ENCODE measurements at regions not wholly inside any gene's neighbourhood (a gene's known extent, or its start where the extent isn't known, plus 50 kb on each side); places are given as distances from the start of the nearest gene placed in this dataset.

DNA sequence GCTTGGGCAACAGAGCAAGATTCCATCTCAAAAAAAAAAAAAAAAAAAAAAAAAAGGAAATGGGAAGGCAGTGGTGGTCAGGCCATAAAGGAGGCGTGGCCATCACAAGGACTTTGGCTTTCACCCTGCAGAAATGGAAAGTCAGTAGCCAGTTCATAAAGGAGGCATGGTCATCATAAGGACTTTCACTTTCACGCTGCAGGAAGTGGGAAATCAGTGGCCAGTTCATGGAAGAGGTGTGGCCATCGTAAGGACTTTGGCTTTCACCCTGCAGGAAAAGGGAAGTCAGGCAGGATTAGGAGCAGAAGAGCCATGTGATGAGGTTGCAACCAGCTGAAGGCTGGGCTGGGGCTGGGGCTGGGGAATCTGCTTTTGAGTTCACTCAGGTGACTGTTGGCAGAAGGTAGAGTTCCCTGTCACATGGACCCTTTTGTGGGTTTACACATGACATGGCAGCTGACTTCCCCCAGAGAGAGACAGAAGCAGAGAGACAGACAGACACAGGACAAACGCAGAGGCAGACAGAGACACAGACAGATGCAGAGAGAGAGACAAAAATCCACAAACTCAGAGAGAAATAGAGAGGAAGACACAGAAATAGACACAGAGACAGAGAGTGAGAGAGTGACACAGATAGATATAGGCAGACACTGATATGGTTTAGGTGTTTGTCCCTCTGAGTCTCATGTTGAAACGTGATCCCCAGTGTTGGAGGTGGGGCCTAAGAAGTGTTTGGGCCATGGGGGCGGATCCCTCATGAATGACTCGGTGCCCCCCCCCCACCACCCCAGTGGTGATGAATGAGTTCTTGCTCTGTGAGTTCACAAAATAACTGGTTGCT lies 263.9 kb upstream of the KAZN start:
- dilution Hi-C loops (cut with MboI; ENCODE audit: extremely low pct_ligation_motif_present, low sequenced_read_pairs) = no loop called here
- H2AFZ ChIP-seq (ENCODE audit: control insufficient read depth, low read length) = no peak overlapping the region
- no peaks in the 10 kb centered on the region for H4K20me1 ChIP-seq (ENCODE audit: control insufficient read depth, extremely low read depth, insufficient read depth, low read length)
- no peaks in the 10 kb centered on the region for H3K79me2 ChIP-seq (ENCODE audit: control insufficient read depth, insufficient read depth, low read length)
- no peak overlapping the region for H3K4me3 ChIP-seq (ENCODE audit: control insufficient read depth in 2 of 3, extremely low read depth in 1 of 3, insufficient read depth in 2 of 3, low read depth in 1 of 3, low read length in 3 of 3)
- no peaks in the 10 kb centered on the region for H3K36me3 ChIP-seq (ENCODE audit: control insufficient read depth in 2 of 2, extremely low read depth in 1 of 2, insufficient read depth in 2 of 2, low read length in 2 of 2)
- H3K4me2 ChIP-seq (ENCODE audit: control insufficient read depth, extremely low read depth, insufficient read depth, low read depth, low read length) = no peak overlapping the region
- FAIRE-seq (no peak), DNase-seq (ENCODE audit: low read depth, low spot score) (no peak)
- H3K9me3 ChIP-seq (ENCODE audit: control insufficient read depth, low read depth, low read length) = no peaks in the 10 kb centered on the region
- H3K27me3 ChIP-seq (ENCODE audit: control insufficient read depth, extremely low read depth, insufficient read depth, low read length) = no peaks in the 10 kb centered on the region
- H3K27ac ChIP-seq (ENCODE audit: control insufficient read depth, insufficient read depth, low read length) = no peak overlapping the region
- no peaks in the 10 kb centered on the region for H3K9me1 ChIP-seq (ENCODE audit: control insufficient read depth, extremely low read depth, insufficient read depth, low read length)
- H3K4me1 ChIP-seq (ENCODE audit: control insufficient read depth, extremely low read depth, insufficient read depth, low read length) = peaks cover 16% of the 10 kb centered on the region
- H3K9ac ChIP-seq (ENCODE audit: control insufficient read depth, extremely low read depth, insufficient read depth, low read length) = no peak overlapping the region
- TF ChIP-seq, protein P1, sequence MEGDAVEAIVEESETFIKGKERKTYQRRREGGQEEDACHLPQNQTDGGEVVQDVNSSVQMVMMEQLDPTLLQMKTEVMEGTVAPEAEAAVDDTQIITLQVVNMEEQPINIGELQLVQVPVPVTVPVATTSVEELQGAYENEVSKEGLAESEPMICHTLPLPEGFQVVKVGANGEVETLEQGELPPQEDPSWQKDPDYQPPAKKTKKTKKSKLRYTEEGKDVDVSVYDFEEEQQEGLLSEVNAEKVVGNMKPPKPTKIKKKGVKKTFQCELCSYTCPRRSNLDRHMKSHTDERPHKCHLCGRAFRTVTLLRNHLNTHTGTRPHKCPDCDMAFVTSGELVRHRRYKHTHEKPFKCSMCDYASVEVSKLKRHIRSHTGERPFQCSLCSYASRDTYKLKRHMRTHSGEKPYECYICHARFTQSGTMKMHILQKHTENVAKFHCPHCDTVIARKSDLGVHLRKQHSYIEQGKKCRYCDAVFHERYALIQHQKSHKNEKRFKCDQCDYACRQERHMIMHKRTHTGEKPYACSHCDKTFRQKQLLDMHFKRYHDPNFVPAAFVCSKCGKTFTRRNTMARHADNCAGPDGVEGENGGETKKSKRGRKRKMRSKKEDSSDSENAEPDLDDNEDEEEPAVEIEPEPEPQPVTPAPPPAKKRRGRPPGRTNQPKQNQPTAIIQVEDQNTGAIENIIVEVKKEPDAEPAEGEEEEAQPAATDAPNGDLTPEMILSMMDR (optimal IDR thresholded peaks at IDR 0.05 in 1 of 3, IDR thresholded peaks at IDR 0.05 in 1 of 3, conservative IDR thresholded peaks at IDR 0.05 in 1 of 3; ENCODE audit: extremely low read depth in 1 of 3, insufficient read depth in 2 of 3, low read length in 3 of 3) = no peak
- TF ChIP-seq EZH2 (IDR thresholded peaks at IDR 0.05; ENCODE audit: low read length) = no peak

DNA sequence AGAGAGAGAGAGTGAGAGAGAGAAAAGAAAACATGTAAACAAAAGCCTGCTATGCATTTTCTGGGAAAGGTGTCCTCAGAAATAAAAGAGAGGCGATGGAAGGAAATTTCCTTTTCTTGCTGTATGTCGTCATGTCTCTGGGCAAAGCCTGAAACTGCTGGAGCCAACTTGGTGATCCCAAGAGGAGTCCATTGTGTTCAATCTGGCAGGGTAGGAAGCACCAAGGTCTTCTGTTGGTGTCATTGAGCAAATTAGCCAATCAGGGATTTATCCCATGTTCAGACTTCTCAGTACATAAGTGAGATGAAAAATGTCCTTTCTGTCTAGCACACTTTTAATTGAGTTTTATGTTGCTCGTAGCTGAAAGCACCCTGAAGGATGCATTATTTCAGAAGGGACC lies 260.0 kb upstream of the KAZN start:
- peaks cover 13% of the 10 kb centered on the region for H3K4me1 ChIP-seq (ENCODE audit: control insufficient read depth, extremely low read depth, insufficient read depth, low read length)
- H3K9ac ChIP-seq (ENCODE audit: control insufficient read depth, extremely low read depth, insufficient read depth, low read length) = no peak overlapping the region
- H3K4me3 ChIP-seq (ENCODE audit: control insufficient read depth in 2 of 3, extremely low read depth in 1 of 3, insufficient read depth in 2 of 3, low read depth in 1 of 3, low read length in 3 of 3) = no peak overlapping the region
- H3K27me3 ChIP-seq (ENCODE audit: control insufficient read depth, extremely low read depth, insufficient read depth, low read length) = no peaks in the 10 kb centered on the region
- dilution Hi-C loops (cut with MboI; ENCODE audit: extremely low pct_ligation_motif_present, low sequenced_read_pairs) = no loop called here
- H3K9me1 ChIP-seq (ENCODE audit: control insufficient read depth, extremely low read depth, insufficient read depth, low read length) = no peaks in the 10 kb centered on the region
- FAIRE-seq = no peak
- H3K79me2 ChIP-seq (ENCODE audit: control insufficient read depth, insufficient read depth, low read length) = no peaks in the 10 kb centered on the region
- H2AFZ ChIP-seq (ENCODE audit: control insufficient read depth, low read length) = no peak overlapping the region
- no peaks in the 10 kb centered on the region for H4K20me1 ChIP-seq (ENCODE audit: control insufficient read depth, extremely low read depth, insufficient read depth, low read length)
- H3K9me3 ChIP-seq (ENCODE audit: control insufficient read depth, low read depth, low read length) = no peaks in the 10 kb centered on the region
- H3K36me3 ChIP-seq (ENCODE audit: control insufficient read depth in 2 of 2, extremely low read depth in 1 of 2, insufficient read depth in 2 of 2, low read length in 2 of 2) = no peaks in the 10 kb centered on the region
- no peak overlapping the region for H3K27ac ChIP-seq (ENCODE audit: control insufficient read depth, insufficient read depth, low read length)
- no peak overlapping the region for H3K4me2 ChIP-seq (ENCODE audit: control insufficient read depth, extremely low read depth, insufficient read depth, low read depth, low read length)
- no peak for DNase-seq (ENCODE audit: low read depth, low spot score)
- TF ChIP-seq, protein P1 (optimal IDR thresholded peaks at IDR 0.05 in 1 of 3, IDR thresholded peaks at IDR 0.05 in 1 of 3, conservative IDR thresholded peaks at IDR 0.05 in 1 of 3; ENCODE audit: extremely low read depth in 1 of 3, insufficient read depth in 2 of 3, low read length in 3 of 3) = no peak
- no peak for TF ChIP-seq EZH2 (IDR thresholded peaks at IDR 0.05; ENCODE audit: low read length)
